ENCODE measurements at regions not wholly inside any gene's neighbourhood (a gene's known extent, or its start where the extent isn't known, plus 50 kb on each side); places are given as distances from the start of the nearest gene placed in this dataset.

DNA sequence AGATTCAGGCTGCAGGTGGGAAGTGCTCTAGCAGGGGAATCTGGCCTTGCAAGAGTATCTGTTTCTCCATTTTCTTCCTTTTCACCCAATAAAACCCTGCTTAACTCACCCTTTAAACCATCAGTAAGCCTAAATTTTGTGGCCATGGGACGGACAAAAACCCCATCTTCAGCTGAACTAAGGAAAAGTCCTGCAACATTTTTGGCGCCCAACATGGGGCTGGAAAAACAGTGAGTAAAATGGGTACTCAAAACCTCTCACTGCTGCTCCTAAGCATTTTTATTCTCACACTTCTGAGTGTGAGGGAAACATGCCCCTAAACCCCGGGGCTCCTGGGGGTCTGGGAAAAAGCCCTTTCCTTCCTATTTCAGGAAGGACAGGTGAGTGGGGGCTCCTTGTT lies 414.3 kb downstream of the ZNF804A start:
- H3K4me3 Mint-ChIP-seq = no peak overlapping the region
- no peak overlapping the region for H3K9ac ChIP-seq (ENCODE audit: extremely low read depth, insufficient read length, low read length)
- no peaks in the 10 kb centered on the region for H3K27me3 Mint-ChIP-seq (ENCODE audit: low read depth)
- no peak overlapping the region for H3K18ac ChIP-seq (ENCODE audit: insufficient read length, low read depth, low read length)
- H3K23me2 ChIP-seq (ENCODE audit: insufficient read length, low read depth, low read length, poor library complexity, severe bottlenecking) = no peaks in the 10 kb centered on the region
- no CpG with 5 or more reads among the region's 3 CpGs for WGBS (ENCODE audit: extremely low coverage, insufficient read length, low lambda C conversion rate)
- H4K5ac ChIP-seq (ENCODE audit: insufficient read length, low read depth, low read length) = no peak overlapping the region
- no peak overlapping the region for H3T11ph ChIP-seq (ENCODE audit: low read length)
- H3K4ac ChIP-seq (ENCODE audit: low read depth, low read length) = no peak overlapping the region
- no peak overlapping the region for H3K27ac ChIP-seq (ENCODE audit: insufficient read length, low read depth, low read length)
- no peaks in the 10 kb centered on the region for H3K4me1 Mint-ChIP-seq
- H3K4me1 ChIP-seq (ENCODE audit: insufficient read depth, low read length) = no peaks in the 10 kb centered on the region
- no peak overlapping the region for H2BK20ac ChIP-seq (ENCODE audit: low read depth, low read length, poor library complexity, severe bottlenecking)
- no peaks in the 10 kb centered on the region for H3K9me3 ChIP-seq (ENCODE audit: control insufficient read depth, low read depth, low read length)
- no peak overlapping the region for H2AFZ ChIP-seq (ENCODE audit: low read length)
- no peak overlapping the region for H3K23ac ChIP-seq (ENCODE audit: insufficient read length, low read depth, low read length)
- H3K14ac ChIP-seq (ENCODE audit: insufficient read depth, low read length) = no peak overlapping the region
- H4K91ac ChIP-seq (ENCODE audit: insufficient read length, low read depth, low read length) = no peak overlapping the region
- no peaks in the 10 kb centered on the region for H3K79me2 ChIP-seq (ENCODE audit: insufficient read depth, low read length)
- H3K56ac ChIP-seq (ENCODE audit: insufficient read length, low read depth, low read length) = no peak overlapping the region
- TF ChIP-seq, protein P1, sequence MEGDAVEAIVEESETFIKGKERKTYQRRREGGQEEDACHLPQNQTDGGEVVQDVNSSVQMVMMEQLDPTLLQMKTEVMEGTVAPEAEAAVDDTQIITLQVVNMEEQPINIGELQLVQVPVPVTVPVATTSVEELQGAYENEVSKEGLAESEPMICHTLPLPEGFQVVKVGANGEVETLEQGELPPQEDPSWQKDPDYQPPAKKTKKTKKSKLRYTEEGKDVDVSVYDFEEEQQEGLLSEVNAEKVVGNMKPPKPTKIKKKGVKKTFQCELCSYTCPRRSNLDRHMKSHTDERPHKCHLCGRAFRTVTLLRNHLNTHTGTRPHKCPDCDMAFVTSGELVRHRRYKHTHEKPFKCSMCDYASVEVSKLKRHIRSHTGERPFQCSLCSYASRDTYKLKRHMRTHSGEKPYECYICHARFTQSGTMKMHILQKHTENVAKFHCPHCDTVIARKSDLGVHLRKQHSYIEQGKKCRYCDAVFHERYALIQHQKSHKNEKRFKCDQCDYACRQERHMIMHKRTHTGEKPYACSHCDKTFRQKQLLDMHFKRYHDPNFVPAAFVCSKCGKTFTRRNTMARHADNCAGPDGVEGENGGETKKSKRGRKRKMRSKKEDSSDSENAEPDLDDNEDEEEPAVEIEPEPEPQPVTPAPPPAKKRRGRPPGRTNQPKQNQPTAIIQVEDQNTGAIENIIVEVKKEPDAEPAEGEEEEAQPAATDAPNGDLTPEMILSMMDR (conservative IDR thresholded peaks at IDR 0.05) = no peak
- H2BK12ac ChIP-seq (ENCODE audit: insufficient read length, low read depth, low read length) = no peak overlapping the region
- no peak overlapping the region for H3K4me2 ChIP-seq (ENCODE audit: insufficient read depth, insufficient read length, low read length)
- no peaks in the 10 kb centered on the region for H3K27me3 ChIP-seq (ENCODE audit: insufficient read depth, low read length)
- H4K20me1 ChIP-seq (ENCODE audit: control insufficient read depth, insufficient read depth, insufficient read length) = no peaks in the 10 kb centered on the region
- H3K36me3 Mint-ChIP-seq (ENCODE audit: insufficient read depth in 1 of 3, low read depth in 3 of 3) = peaks cover 29 to 42% (median 32%) of the 10 kb centered on the region in 3 experiments
- peaks cover 48 to 56% of the 10 kb centered on the region in 2 experiments for H3K9me3 Mint-ChIP-seq
- H3K79me1 ChIP-seq (ENCODE audit: insufficient read depth, low read depth, low read length, poor library complexity, severe bottlenecking) = no peaks in the 10 kb centered on the region
- no peak overlapping the region for H4K8ac ChIP-seq (replicated peaks; ENCODE audit: insufficient read length, low read depth, low read length)
- no peak overlapping the region for H2BK120ac ChIP-seq (ENCODE audit: low read depth, low read length, poor library complexity, severe bottlenecking)
- H3K27ac Mint-ChIP-seq = no peak overlapping the region
- no peak overlapping the region for H2BK15ac ChIP-seq (ENCODE audit: low read depth, low read length)
- DNase-seq = no peak
- no peak overlapping the region for H2AK5ac ChIP-seq (ENCODE audit: insufficient read length, low read length)
- H2BK5ac ChIP-seq (ENCODE audit: insufficient read length, low read length) = no peak overlapping the region

Data from H9 (cell line).